KG1 (cell line): ENCODE measurements at regions not wholly inside any gene's neighbourhood (a gene's known extent, or its start where the extent isn't known, plus 50 kb on each side); places are given as distances from the start of the nearest gene placed in this dataset.

Experiments
- DNase-seq: peaks from one replicate; lab custom pipeline; 2025; lab: John Stamatoyannopoulos, UW

DNA sequence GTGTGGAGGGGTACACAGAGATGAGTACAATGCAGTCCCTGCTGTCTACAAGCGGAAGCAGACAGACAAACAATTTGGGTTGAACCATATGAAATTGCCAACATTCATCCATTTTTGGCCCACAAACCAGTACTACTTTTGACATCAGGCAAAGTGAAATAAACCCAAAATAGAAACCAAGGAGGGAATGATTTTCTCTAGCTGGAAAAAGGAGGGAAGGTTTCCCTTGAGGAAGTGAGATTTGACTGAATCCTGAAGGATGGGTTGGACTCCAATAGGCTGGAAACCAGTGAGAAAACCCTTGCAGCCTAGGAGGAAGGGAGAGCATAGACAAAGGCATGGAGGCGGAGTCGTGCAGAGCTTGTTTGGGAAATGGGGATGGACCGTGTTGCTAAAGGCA, 63.5 kb upstream of the PJA1 start:
- no peak for DNase-seq

DNA sequence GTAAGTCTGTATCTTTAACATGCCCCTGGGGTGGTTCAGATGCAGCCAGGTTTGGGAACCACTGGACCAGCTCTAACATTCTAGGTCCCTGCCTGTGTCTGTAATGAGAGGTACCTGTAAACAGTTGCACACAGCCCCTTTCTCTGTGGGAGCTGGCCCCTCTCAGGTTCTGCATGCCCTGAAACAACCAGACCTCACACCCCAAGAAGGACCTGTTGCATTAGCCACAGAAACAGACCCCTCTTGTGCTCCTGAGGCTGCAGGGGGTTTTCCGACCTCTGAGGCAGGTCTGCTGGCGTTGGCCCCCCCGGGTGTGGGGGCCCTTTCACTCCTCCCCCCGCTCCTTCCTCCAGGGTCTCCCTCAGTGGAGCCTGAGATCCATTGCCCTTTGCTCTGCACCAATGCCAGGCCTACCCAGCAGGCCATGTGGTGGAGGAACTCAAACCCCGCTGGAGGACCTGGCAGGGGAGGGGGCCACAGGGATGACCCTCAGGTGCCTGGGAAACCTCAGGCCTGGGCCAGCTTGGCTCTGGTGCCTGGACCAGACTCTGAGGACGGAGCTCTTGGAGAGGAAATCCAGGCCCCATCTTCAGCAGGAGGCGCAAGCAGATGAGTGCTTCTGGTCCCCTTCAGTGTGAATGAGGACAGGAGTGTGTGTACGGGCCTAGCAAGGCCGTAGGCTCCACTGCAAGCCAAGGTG, 61.4 kb upstream of the PJA1 start:
- DNase-seq, result no peak

GRCh38 chrX:69222103-69223090, 57.1 kb upstream of the PJA1 start:
- peak; percentile 15 for DNase-seq

- no peak for DNase-seq
Measured at GRCh38 chrX:69221239-69222102, 56.2 kb upstream of the PJA1 start.

GRCh38 chrX:69218407-69218997, 53.2 kb upstream of the PJA1 start:
- DNase-seq, result no peak

DNA sequence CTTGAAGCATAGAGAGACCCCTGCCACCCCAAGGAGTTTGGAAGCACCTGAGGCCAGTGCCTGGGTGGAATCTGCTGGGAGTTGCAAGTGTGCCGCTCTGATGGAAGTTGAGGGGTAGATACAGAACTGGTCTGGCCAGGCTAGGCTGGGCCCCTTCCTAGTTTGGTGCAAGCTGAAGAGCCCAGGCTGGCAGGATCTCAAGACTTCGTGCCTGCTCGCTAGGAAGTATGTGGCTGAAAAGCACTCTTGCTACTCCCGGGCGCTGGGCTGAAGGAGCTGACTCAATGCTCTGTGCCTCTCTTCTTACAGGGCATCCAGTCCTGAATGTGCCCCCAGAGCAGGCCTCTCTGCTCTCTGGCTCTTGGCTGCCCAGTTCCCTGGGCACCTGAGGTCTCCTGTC, 51.7 kb upstream of the PJA1 start:
- no peak for DNase-seq

DNA sequence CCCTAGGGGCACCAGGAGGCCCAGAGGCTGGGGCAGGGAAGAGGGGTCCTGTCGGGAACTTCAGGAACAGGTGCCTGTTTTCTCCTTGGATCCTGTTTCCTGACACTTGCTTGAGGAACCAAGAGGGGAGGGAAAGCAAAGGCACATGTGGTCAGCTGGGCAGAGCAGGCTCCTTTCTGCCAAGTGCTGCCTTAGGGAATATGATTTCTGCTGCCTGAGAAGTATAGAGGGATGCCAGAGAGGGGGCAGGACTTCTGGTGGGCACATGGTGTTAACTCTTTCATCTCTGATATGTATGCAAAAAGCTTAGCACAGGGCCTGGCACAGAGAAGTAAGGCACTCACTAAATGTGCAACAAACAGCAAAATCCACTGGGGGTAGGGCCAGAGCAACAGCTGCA, 51.2 kb upstream of the PJA1 start:
- DNase-seq, result no peak

GRCh38 chrX:69215161-69215875, 50.1 kb upstream of the PJA1 start:
- DNase-seq, result no peak
